HFFc6 (cell line): ENCODE measurements at regions not wholly inside any gene's neighbourhood (a gene's known extent, or its start where the extent isn't known, plus 50 kb on each side); places are given as distances from the start of the nearest gene placed in this dataset.
A peak's percentile ranks its signal among the peaks of the same experiment; 100 is the strongest.
"Not testable (repeated sequence)": the region's sequence is repeated elsewhere in the genome, so short reads cannot be mapped to it uniquely, and the experiment has no call there.

Experiments
- DNase-seq: peaks from one replicate; pipeline ENCODE4 v3.0.0-alpha.2; 2018
- H3K27ac Mint-ChIP-seq: 2 replicates; pipeline ENCODE4 v1.8.0; 2020; ENCODE audit warnings: mild to moderate bottlenecking, mixed read lengths
- H3K27me3 Mint-ChIP-seq: 2 replicates; pipeline ENCODE4 v1.8.0; 2021; ENCODE audit warnings: mild to moderate bottlenecking, moderate library complexity, mixed read lengths; ENCODE audit not compliant: insufficient read depth
- H3K36me3 Mint-ChIP-seq: 2 replicates; pipeline ENCODE4 v1.8.0; 2021; ENCODE audit warnings: low read depth, mixed read lengths
- H3K4me1 Mint-ChIP-seq: 2 replicates; pipeline ENCODE4 v1.8.0; 2020; ENCODE audit warnings: low read depth, mixed read lengths
- H3K4me3 Mint-ChIP-seq: 2 replicates; pipeline ENCODE4 v1.8.0; 2020; ENCODE audit warnings: mild to moderate bottlenecking, moderate library complexity, mixed read lengths
- H3K9me3 Mint-ChIP-seq: 2 replicates; pipeline ENCODE4 v1.8.0; 2020; ENCODE audit warnings: mild to moderate bottlenecking, mixed read lengths
- CTCF ChIP-seq: fragments of 200-600 bp; sonication (generic); IDR thresholded peaks from 2 replicates; pipeline ENCODE4 v1.5.0; 2021; ENCODE audit warnings: antibody characterized with exemption, mild to moderate bottlenecking

- Mint-ChIP-seq H3K27ac (no peak overlapping the region), H3K9me3 (peaks cover 29% of the 10 kb centered on the region), H3K27me3 (no peaks in the 10 kb centered on the region), H3K4me1 (no peaks in the 10 kb centered on the region), H3K4me3 (no peak overlapping the region), H3K36me3 (no peaks in the 10 kb centered on the region)
- no peak for DNase-seq
- no peak for TF ChIP-seq CTCF
Measured at GRCh38 chr9:31894008-31894407, 490.4 kb upstream of the ACO1 start.

- no peaks in the 10 kb centered on the region for H3K4me1 Mint-ChIP-seq
- H3K9me3 Mint-ChIP-seq = peaks cover 41% of the 10 kb centered on the region
- no peak overlapping the region for H3K27ac Mint-ChIP-seq
- H3K4me3 Mint-ChIP-seq = no peak overlapping the region
- TF ChIP-seq CTCF = no peak
- no peaks in the 10 kb centered on the region for H3K27me3 Mint-ChIP-seq
- peak; percentile 6 for DNase-seq
- no peaks in the 10 kb centered on the region; the same call in 1 of the 2 replicates for H3K36me3 Mint-ChIP-seq
Measured at GRCh38 chr9:31908158-31908890, 476.1 kb upstream of the ACO1 start.

GRCh38 chr9:31908891-31909480, 475.5 kb upstream of the ACO1 start:
- TF ChIP-seq CTCF = no peak
- Mint-ChIP-seq H3K4me1 (no peaks in the 10 kb centered on the region), H3K27me3 (no peaks in the 10 kb centered on the region), H3K36me3 (no peaks in the 10 kb centered on the region; the same call in 1 of the 2 replicates), H3K4me3 (no peak overlapping the region), H3K9me3 (peaks cover 39% of the 10 kb centered on the region), H3K27ac (no peak overlapping the region)
- DNase-seq = no peak

- H3K27me3 Mint-ChIP-seq = no peaks in the 10 kb centered on the region
- no peaks in the 10 kb centered on the region for H3K4me1 Mint-ChIP-seq
- H3K4me3 Mint-ChIP-seq = no peak overlapping the region
- DNase-seq = no peak
- no peaks in the 10 kb centered on the region; the same call in 1 of the 2 replicates for H3K36me3 Mint-ChIP-seq
- no peak overlapping the region for H3K27ac Mint-ChIP-seq
- peaks cover 48% of the 10 kb centered on the region for H3K9me3 Mint-ChIP-seq
- TF ChIP-seq CTCF = no peak
Measured at GRCh38 chr9:31912636-31913035, 471.8 kb upstream of the ACO1 start.

GRCh38 chr9:31916591-31917241, 467.7 kb upstream of the ACO1 start:
- Mint-ChIP-seq H3K27me3 (no peaks in the 10 kb centered on the region; the same call in 1 of the 2 replicates), H3K27ac (no peak overlapping the region), H3K4me1 (no peaks in the 10 kb centered on the region), H3K9me3 (peaks cover 38% of the 10 kb centered on the region), H3K4me3 (no peak overlapping the region), H3K36me3 (no peaks in the 10 kb centered on the region)
- DNase-seq = no peak
- TF ChIP-seq CTCF = no peak

- not testable (repeated sequence) for DNase-seq, H3K27ac Mint-ChIP-seq, H3K36me3 Mint-ChIP-seq, H3K4me1 Mint-ChIP-seq, H3K4me3 Mint-ChIP-seq, H3K27me3 Mint-ChIP-seq
- peaks cover 29% of the 10 kb centered on the region for H3K9me3 Mint-ChIP-seq
Measured at GRCh38 chr9:31937737-31938136, 446.7 kb upstream of the ACO1 start.
